GM12878 (cell line): ENCODE measurements at regions not wholly inside any gene's neighbourhood (a gene's known extent, or its start where the extent isn't known, plus 50 kb on each side); places are given as distances from the start of the nearest gene placed in this dataset.

ENCODE experiments used
- ATAC-seq: fragments of 200-7000 bp; cut with Tn5 transposase; 3 replicates; pipeline ENCODE4 v1.9.1; 2020; ENCODE audit warnings: mild to moderate bottlenecking, moderate library complexity
- BruUV-seq: library from RNA; stranded (reverse); fragments of 400-500 nt; replicated peaks from 2 replicates; lab custom pipeline; 2021; lab: Mats Ljungman, UMichigan
- CTCF ChIA-PET: fragments of 300-600 bp; sonication (Branson Sonifier 250); formaldehyde crosslinking; extraction: SDS; loops from one replicate; lab custom pipeline; 2021; ENCODE audit warnings: inconsistent platforms; lab: Yijun Ruan, JAX
- POLR2A ChIA-PET: fragments of 350-600 bp; formaldehyde crosslinking; extraction: SDS; loops from one replicate; lab custom pipeline; 2021; ENCODE audit warnings: inconsistent platforms; lab: Charles Lee
- RAD21 ChIA-PET: fragments of 300-600 bp; sonication (Branson Sonifier 250); formaldehyde crosslinking; loops from one replicate; lab custom pipeline; 2023; ENCODE audit warnings: antibody characterized with exemption; ENCODE audit not compliant: unreplicated experiment; lab: Charles Lee
- SMC1A ChIA-PET: fragments of 300-600 bp; sonication (Branson Sonifier 250); formaldehyde crosslinking; loops from one replicate; lab custom pipeline; 2023; ENCODE audit not compliant: unreplicated experiment, uncharacterized antibody; lab: Charles Lee
- DNase-seq: peaks from one replicate; pipeline ENCODE4 v3.0.0-alpha.2; 2011; ENCODE audit warnings: low read depth, low spot score
- FAIRE-seq: peaks from 3 replicates; lab custom pipeline; 2011; peaks lifted over from hg19 to GRCh38; lab: Jason Lieb, UNC
- H2AFZ ChIP-seq: 2 replicates; pipeline ENCODE4 v1.6.0; 2011; ENCODE audit warnings: low read depth, low read length, control low read depth; ENCODE audit not compliant: control insufficient read depth
- H3K27ac ChIP-seq: 2 replicates; pipeline ENCODE4 v1.5.1; 2011; ENCODE audit warnings: control low read depth; ENCODE audit not compliant: control insufficient read depth, insufficient read depth
- H3K27me3 ChIP-seq, 2 experiments: replicated peaks in 1 of 2; 2 replicates each; pipeline versions ENCODE4 v1.6.0 to v1.6.1; 2011; ENCODE audit warnings: low read length in 1 of 2; ENCODE audit not compliant: control insufficient read depth in 2 of 2, insufficient read depth in 2 of 2
- H3K36me3 ChIP-seq, 2 experiments: 2 replicates each; pipeline ENCODE4 v1.5.1; 2011; ENCODE audit warnings: low read length in 1 of 2; ENCODE audit not compliant: control insufficient read depth in 2 of 2, insufficient read depth in 2 of 2
- H3K4me1 ChIP-seq: 2 replicates; pipeline ENCODE4 v1.6.1; 2011; ENCODE audit warnings: mild to moderate bottlenecking, low read length, moderate library complexity, mixed read lengths; ENCODE audit not compliant: control insufficient read depth, insufficient read depth
- H3K4me2 ChIP-seq: 2 replicates; pipeline ENCODE4 v1.6.0; 2011; ENCODE audit warnings: control low read depth; ENCODE audit not compliant: control insufficient read depth, insufficient read depth
- H3K4me3 ChIP-seq: fragments of 200-600 bp; sonication (generic); 2 replicates; pipeline ENCODE4 v1.5.1; 2016
- H3K79me2 ChIP-seq: 2 replicates; pipeline ENCODE4 v1.6.0; 2011; ENCODE audit warnings: low read length; ENCODE audit not compliant: control insufficient read depth, insufficient read depth
- H3K9ac ChIP-seq: 2 replicates; pipeline ENCODE4 v1.8.0; 2011; ENCODE audit warnings: low read length, control low read depth, mixed read lengths; ENCODE audit not compliant: control insufficient read depth, insufficient read depth
- H3K9me3 ChIP-seq: replicated peaks from 3 replicates; pipeline ENCODE4 v1.5.1; 2011; ENCODE audit warnings: mild to moderate bottlenecking, low read length; ENCODE audit not compliant: control insufficient read depth, insufficient read depth
- H4K20me1 ChIP-seq: 2 replicates; pipeline ENCODE4 v1.6.0; 2011; ENCODE audit not compliant: control insufficient read depth, insufficient read depth
- BRCA1 ChIP-seq: IDR thresholded peaks from 2 replicates; pipeline ENCODE4 v1.6.1; 2011; ENCODE audit warnings: low read depth, low read length, improper control_type of control experiment
- CBFB ChIP-seq: IDR thresholded peaks from 2 replicates; pipeline ENCODE4 v1.6.1; 2016; ENCODE audit warnings: antibody characterized with exemption, low read depth
- CBX3 ChIP-seq: fragments of 200-600 bp; sonication (generic); IDR thresholded peaks from 2 replicates; pipeline ENCODE4 v1.6.1; 2016; ENCODE audit warnings: low read depth, borderline replicate concordance
- CBX5 ChIP-seq: sonication (generic); IDR thresholded peaks from 2 replicates; pipeline ENCODE4 v1.6.1; 2016; ENCODE audit warnings: low read depth, moderate library complexity, mild to moderate bottlenecking, inconsistent platforms
- IKZF2 ChIP-seq, 2 experiments: fragments of 450-650 bp; IDR thresholded peaks; 2 replicates each; pipeline ENCODE4 v1.6.1; 2017; ENCODE audit warnings: mild to moderate bottlenecking in 2 of 2, moderate library complexity in 2 of 2
- MEF2B ChIP-seq: fragments of 450-650 bp; IDR thresholded peaks from 2 replicates; pipeline ENCODE4 v1.6.1; 2018; ENCODE audit warnings: mild to moderate bottlenecking, moderate library complexity; ENCODE audit not compliant: partially characterized antibody, poor library complexity, severe bottlenecking
- MYC ChIP-seq: IDR thresholded peaks from 2 replicates; pipeline ENCODE4 v1.6.1; 2011; ENCODE audit warnings: mild to moderate bottlenecking, low read length, moderate library complexity, inconsistent platforms; ENCODE audit not compliant: insufficient read depth, insufficient replicate concordance, insufficient read length, severe bottlenecking
- RAD51 ChIP-seq: fragments of 450-650 bp; IDR thresholded peaks from 2 replicates; pipeline ENCODE4 v1.6.1; 2016; ENCODE audit warnings: moderate library complexity, mild to moderate bottlenecking, inconsistent platforms
- RBBP5 ChIP-seq: fragments of 200-600 bp; sonication (generic); conservative IDR thresholded peaks from 2 replicates; pipeline ENCODE4 v1.6.1; 2016
- RFX5 ChIP-seq: IDR thresholded peaks from 2 replicates; pipeline ENCODE4 v1.6.1; 2011; ENCODE audit warnings: low read depth, low read length, improper control_type of control experiment
- SMAD5 ChIP-seq: IDR thresholded peaks from 2 replicates; pipeline ENCODE4 v1.6.1; 2016; ENCODE audit warnings: antibody characterized with exemption, low read depth
- YBX1 ChIP-seq: fragments of 450-650 bp; IDR thresholded peaks from 2 replicates; pipeline ENCODE4 v1.6.1; 2016; ENCODE audit warnings: antibody characterized with exemption
- ZNF384 ChIP-seq: IDR thresholded peaks from 2 replicates; pipeline ENCODE4 v1.6.1; 2012; ENCODE audit warnings: low read depth, mild to moderate bottlenecking, low read length, improper control_type of control experiment, borderline replicate concordance
- WGBS: methylation state at CpG from one replicate; pipeline ENCODE4 v1.1.6; 2016; ENCODE audit warnings: low lambda C conversion rate; ENCODE audit not compliant: insufficient replicate concordance, insufficient coverage; ENCODE audit errors: missing lambda C conversion rate; 5-methylcytosine and 5-hydroxymethylcytosine counted together
- in situ Hi-C: fragments of 300-500 bp; cut with MboI; formaldehyde crosslinking; loops from 9 replicates; pipeline ENCODE4 v1.14.3; 2018; ENCODE audit warnings: mixed read lengths
- intact Hi-C: fragments of 100-400 bp; cut with micrococcal nuclease; formaldehyde crosslinking; loops from one replicate; pipeline ENCODE4 v1.14.2; 2022; ENCODE audit not compliant: unreplicated experiment

GRCh38 chr5:56307714-56308333, 74.7 kb upstream of the ANKRD55 start (continued):
- no peak for TF ChIP-seq RAD51
- TF ChIP-seq SMAD5: no peak
- TF ChIP-seq, all 136 proteins: peak for 0

GRCh38 chr5:56306433-56307150, 73.5 kb upstream of the ANKRD55 start:
- POLR2A ChIA-PET: no interaction called here
- Histone ChIP-seq H3K36me3 (no peaks in the 10 kb centered on the region), H3K4me2 (no peak overlapping the region), H3K9ac (no peak overlapping the region), H3K9me3 (no peaks in the 10 kb centered on the region; the same call in 2 of the 3 replicates), H3K27me3 (no peaks in the 10 kb centered on the region), H3K79me2 (no peaks in the 10 kb centered on the region), H2AFZ (no peak overlapping the region), H4K20me1 (no peaks in the 10 kb centered on the region), H3K4me3 (no peak overlapping the region), H3K4me1 (no peaks in the 10 kb centered on the region), H3K27ac (no peak overlapping the region)
- intact Hi-C loops: no loop called here
- CTCF ChIA-PET: no interaction called here
- SMC1A ChIA-PET: interaction anchor here (0.6 to 1.1 kb wide), 2 partner anchors 14 to 380 kb away, joined by 3 to 4 read pairs; no protein-coding TSS in a partner anchor
- DNase-seq (no peak), ATAC-seq (no peak), FAIRE-seq (no peak)
- TF ChIP-seq MEF2B: no peak
- no peak for TF ChIP-seq CBFB
- TF ChIP-seq ZNF384: no peak
- no peak for TF ChIP-seq CBX5
- no peak for TF ChIP-seq RFX5
- no peak for TF ChIP-seq IKZF2 (IDR thresholded peaks at IDR 0.05)
- no peak for TF ChIP-seq YBX1
- TF ChIP-seq MYC: no peak
- TF ChIP-seq CBX3: no peak
- TF ChIP-seq BRCA1: no peak
- no peak for TF ChIP-seq RBBP5
- 19% methylated on average over 4 of the region's 4 CpGs for WGBS
- in situ Hi-C loops: no loop called here
- no TSS peak for BruUV-seq
- RAD21 ChIA-PET: no interaction called here
